A673 (cell line): ENCODE measurements at regions not wholly inside any gene's neighbourhood (a gene's known extent, or its start where the extent isn't known, plus 50 kb on each side); places are given as distances from the start of the nearest gene placed in this dataset.

Source experiments
- BruUV-seq: library from RNA; stranded (reverse); fragments of 400-500 nt; replicated peaks from 2 replicates; lab custom pipeline; 2021; lab: Mats Ljungman, UMichigan
- CTCF ChIA-PET: fragments of 300-600 bp; sonication (Branson Sonifier 250); formaldehyde crosslinking; loops from one replicate; lab custom pipeline; 2022; ENCODE audit warnings: antibody characterized with exemption; lab: Charles Lee
- POLR2A ChIA-PET: fragments of 300-600 bp; sonication (Branson Sonifier 250); formaldehyde crosslinking; loops from one replicate; lab custom pipeline; 2022; ENCODE audit warnings: antibody characterized with exemption; ENCODE audit not compliant: low non-redundant PET; lab: Charles Lee
- DNase-seq: peaks from one replicate; pipeline ENCODE4 v3.0.0-alpha.2; 2015; ENCODE audit warnings: low spot score
- H3K27ac ChIP-seq: fragments of 200-600 bp; sonication (generic); 2 replicates; pipeline ENCODE4 v1.5.1; 2016; ENCODE audit warnings: mixed run types, low read depth, mild to moderate bottlenecking, mixed read lengths, antibody characterized with exemption, low read length; ENCODE audit not compliant: poor library complexity, severe bottlenecking
- H3K27me3 ChIP-seq: fragments of 200-600 bp; sonication (generic); replicated peaks from 2 replicates; pipeline ENCODE4 v1.6.1; 2017; ENCODE audit warnings: mixed run types, low read depth, mild to moderate bottlenecking, mixed read lengths, antibody characterized with exemption, low read length; ENCODE audit not compliant: insufficient read depth, poor library complexity
- H3K36me3 ChIP-seq: fragments of 200-600 bp; sonication (generic); 2 replicates; pipeline ENCODE4 v1.6.1; 2016; ENCODE audit warnings: mixed run types, mild to moderate bottlenecking, mixed read lengths, antibody characterized with exemption, low read length; ENCODE audit not compliant: insufficient read depth, poor library complexity, severe bottlenecking
- H3K4me1 ChIP-seq: fragments of 200-600 bp; sonication (generic); 2 replicates; pipeline ENCODE4 v1.6.1; 2017; ENCODE audit warnings: mixed run types, mild to moderate bottlenecking, mixed read lengths, antibody characterized with exemption, low read length; ENCODE audit not compliant: insufficient read depth, poor library complexity, severe bottlenecking
- H3K4me3 ChIP-seq: fragments of 200-600 bp; sonication (generic); 2 replicates; pipeline ENCODE4 v1.5.1; 2016; ENCODE audit warnings: low read depth, mixed run types, mild to moderate bottlenecking, mixed read lengths, low read length; ENCODE audit not compliant: poor library complexity, severe bottlenecking
- H3K9me3 ChIP-seq: fragments of 200-600 bp; sonication (generic); 2 replicates; pipeline ENCODE4 v1.6.1; 2016; ENCODE audit warnings: mixed run types, low read depth, mild to moderate bottlenecking, mixed read lengths, antibody characterized with exemption, low read length; ENCODE audit not compliant: poor library complexity, severe bottlenecking
- CTCF ChIP-seq: fragments of 300-800, 200-600 bp; sonication (generic); conservative IDR thresholded peaks from 2 replicates; pipeline ENCODE4 v1.5.1; 2017; ENCODE audit warnings: low read depth, mild to moderate bottlenecking, antibody characterized with exemption, low read length, moderate library complexity, mixed read lengths
- EZH2 ChIP-seq: fragments of 200-600 bp; sonication (generic); IDR thresholded peaks from 2 replicates; pipeline ENCODE4 v1.6.1; 2017; ENCODE audit warnings: borderline replicate concordance, low read depth, mild to moderate bottlenecking, mixed read lengths, antibody characterized with exemption, low read length; ENCODE audit not compliant: poor library complexity, severe bottlenecking
- intact Hi-C: fragments of 100-400 bp; cut with micrococcal nuclease; formaldehyde crosslinking; loops from one replicate; pipeline ENCODE4 v1.10.0; 2022; ENCODE audit not compliant: unreplicated experiment

- no peak for DNase-seq
- no peak overlapping the region for H3K4me3 ChIP-seq
- CTCF ChIA-PET = no interaction called here
- intact Hi-C loops = no loop called here
- no peaks in the 10 kb centered on the region for H3K9me3 ChIP-seq
- BruUV-seq = no TSS peak
- H3K27ac ChIP-seq = no peak overlapping the region
- H3K36me3 ChIP-seq = no peaks in the 10 kb centered on the region
- H3K27me3 ChIP-seq = no peaks in the 10 kb centered on the region
- H3K4me1 ChIP-seq = no peaks in the 10 kb centered on the region
- no peak for TF ChIP-seq EZH2
- POLR2A ChIA-PET = interaction anchor here (0.6 kb wide), 1 partner anchor 52 kb away, joined by 3 read pairs; no protein-coding TSS in a partner anchor
These were observed 395.3 kb downstream of the BRD1 start for GRCh38 chr22:49432211-49432896.

GRCh38 chr22:49431551-49431950 lies 396.1 kb downstream of the BRD1 start:
- H3K4me3 ChIP-seq = no peak overlapping the region
- intact Hi-C loops = no loop called here
- no peak for DNase-seq
- H3K27me3 ChIP-seq = no peaks in the 10 kb centered on the region
- POLR2A ChIA-PET = interaction anchor here (0.6 kb wide), 1 partner anchor 53 kb away, joined by 3 read pairs; no protein-coding TSS in a partner anchor
- no peaks in the 10 kb centered on the region for H3K4me1 ChIP-seq
- no peak overlapping the region for H3K27ac ChIP-seq
- no TSS peak for BruUV-seq
- H3K36me3 ChIP-seq = no peaks in the 10 kb centered on the region
- TF ChIP-seq EZH2 = no peak
- TF ChIP-seq CTCF = no peak
- CTCF ChIA-PET = no interaction called here
- H3K9me3 ChIP-seq = no peaks in the 10 kb centered on the region

- intact Hi-C loops = no loop called here
- H3K27me3 ChIP-seq = no peaks in the 10 kb centered on the region
- DNase-seq = no peak
- no peaks in the 10 kb centered on the region for H3K4me1 ChIP-seq
- H3K27ac ChIP-seq = no peak overlapping the region
- H3K9me3 ChIP-seq = no peaks in the 10 kb centered on the region
- H3K36me3 ChIP-seq = no peaks in the 10 kb centered on the region
- CTCF ChIA-PET = no interaction called here
- 0 out of 2 replicates have a peak, but pooled peaks have one; percentile 20 for TF ChIP-seq CTCF
- no peak for TF ChIP-seq EZH2
- BruUV-seq = no TSS peak
- H3K4me3 ChIP-seq = no peak overlapping the region
- POLR2A ChIA-PET = no interaction called here
These were observed 398.6 kb downstream of the BRD1 start for GRCh38 chr22:49429066-49429465.
